ENCODE measurements at regions not wholly inside any gene's neighbourhood (a gene's known extent, or its start where the extent isn't known, plus 50 kb on each side); places are given as distances from the start of the nearest gene placed in this dataset.

- no peak overlapping the region for H3K4me3 ChIP-seq (ENCODE audit: low read length)
- no peaks in the 10 kb centered on the region for H3K36me3 ChIP-seq (ENCODE audit: control insufficient read depth, insufficient read depth, low read length)
- H3K9me3 ChIP-seq (ENCODE audit: control insufficient read depth, low read length): no peaks in the 10 kb centered on the region
- H3K27me3 ChIP-seq (ENCODE audit: control insufficient read depth, insufficient read depth, low read length): peaks cover 40% of the 10 kb centered on the region
- peaks cover 13% of the 10 kb centered on the region for H3K4me1 ChIP-seq (ENCODE audit: control insufficient read depth, insufficient read depth, low read length)
- peak overlapping the region; percentile 71 for H3K9ac ChIP-seq (ENCODE audit: low read length)
Observed at GRCh38 chr9:96020300-96020791, 144.9 kb downstream of the ERCC6L2 start.

Data from mucosa of stomach (tissue), 1 donor.